Stomach (tissue), 4 donors: ENCODE measurements at regions not wholly inside any gene's neighbourhood (a gene's known extent, or its start where the extent isn't known, plus 50 kb on each side); places are given as distances from the start of the nearest gene placed in this dataset.
"Not testable (repeated sequence)": the region's sequence is repeated elsewhere in the genome, so short reads cannot be mapped to it uniquely, and the experiment has no call there.

ENCODE experiments used
- CTCF ChIP-seq, 7 experiments: fragments of 450-650 bp in 4 of 7; fragments of 200-600 bp in 3 of 7; sonication (generic) in 3 of 7; IDR thresholded peaks; one replicate each; pipeline ENCODE4 v1.5.1; 2016 to 2019; ENCODE audit warnings: antibody characterized with exemption in 7 of 7, control low read depth in 2 of 7, mild to moderate bottlenecking in 1 of 7
- EP300 ChIP-seq: sonication (generic); formaldehyde crosslinking; IDR thresholded peaks from one replicate; pipeline ENCODE4 v1.6.1; 2017; ENCODE audit warnings: antibody characterized with exemption
- POLR2A ChIP-seq, 4 donors: fragments of 450-650 bp; IDR thresholded peaks; one replicate each; pipeline ENCODE4 v1.6.1; 2016; ENCODE audit warnings: antibody characterized with exemption in 4 of 4, control low read depth in 2 of 4, mild to moderate bottlenecking in 1 of 4, moderate library complexity in 1 of 4
- POLR2AphosphoS5 ChIP-seq, 3 donors: sonication (generic); formaldehyde crosslinking; IDR thresholded peaks; one replicate each; pipeline ENCODE4 v1.6.1; 2016; ENCODE audit warnings: antibody characterized with exemption in 3 of 3

DNA sequence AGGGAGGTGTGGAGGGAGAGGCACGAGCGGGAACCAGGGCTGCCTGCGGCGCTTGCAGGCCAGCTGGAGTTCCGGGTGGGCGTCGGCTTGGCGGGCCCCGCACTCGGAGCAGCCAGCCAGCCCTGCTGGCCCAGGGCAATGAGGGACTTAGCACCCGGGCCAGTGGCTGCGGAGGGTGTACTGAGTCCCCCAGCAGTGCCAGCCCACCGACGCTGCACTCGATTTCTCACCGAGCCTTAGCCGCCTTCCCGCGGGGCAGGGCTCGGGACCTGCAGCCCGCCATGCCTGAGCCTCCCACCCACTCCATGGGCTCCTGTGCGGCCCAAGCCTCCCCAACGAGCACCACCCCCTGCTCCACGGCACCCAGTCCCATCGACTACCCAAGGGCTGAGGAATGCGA, 241.1 kb upstream of the PTGER4 start:
- not testable (repeated sequence) for TF ChIP-seq CTCF (IDR thresholded peaks at IDR 0.05); EP300; POLR2AphosphoS5 (IDR thresholded peaks at IDR 0.05); POLR2A (IDR thresholded peaks at IDR 0.05)
